ENCODE measurements at regions not wholly inside any gene's neighbourhood (a gene's known extent, or its start where the extent isn't known, plus 50 kb on each side); places are given as distances from the start of the nearest gene placed in this dataset.

GRCh38 chr12:71233083-71233482, 75.3 kb upstream of the TSPAN8 start:
- TF ChIP-seq POLR2A (IDR thresholded peaks at IDR 0.05; ENCODE audit: low read depth) (no peak), CTCF (IDR thresholded peaks at IDR 0.05) (no peak)
